Caco-2 (cell line): ENCODE measurements at regions not wholly inside any gene's neighbourhood (a gene's known extent, or its start where the extent isn't known, plus 50 kb on each side); places are given as distances from the start of the nearest gene placed in this dataset.

Source experiments
- BruUV-seq: library from RNA; stranded (reverse); fragments of 400-500 nt; replicated peaks from 2 replicates; lab custom pipeline; 2021; lab: Mats Ljungman, UMichigan
- CTCF ChIA-PET: fragments of 300-600 bp; sonication (Branson Sonifier 250); formaldehyde crosslinking; loops from one replicate; lab custom pipeline; 2022; ENCODE audit warnings: antibody characterized with exemption; lab: Charles Lee
- POLR2A ChIA-PET: fragments of 300-600 bp; sonication (Branson Sonifier 250); formaldehyde crosslinking; loops from one replicate; lab custom pipeline; 2022; ENCODE audit warnings: antibody characterized with exemption; lab: Charles Lee
- DNase-seq, 2 experiments: peaks; one replicate each; pipeline versions ENCODE4 v3.0.0 to v3.0.0-alpha.2; 2020 to 2022
- H3K27me3 ChIP-seq: replicated peaks from 2 replicates; pipeline ENCODE4 v1.6.0; 2011; ENCODE audit warnings: low read length; ENCODE audit not compliant: control insufficient read depth, insufficient read depth
- H3K36me3 ChIP-seq: 2 replicates; pipeline ENCODE4 v1.5.1; 2011; ENCODE audit warnings: low read length; ENCODE audit not compliant: control insufficient read depth, insufficient read depth
- H3K4me1 ChIP-seq: fragments of 250-450 bp; sonication (Bioruptor Pico); 2 replicates; pipeline ENCODE4 v1.5.1; 2020; ENCODE audit warnings: mild to moderate bottlenecking
- H3K4me3 ChIP-seq: 2 replicates; pipeline ENCODE4 v1.5.1; 2011; ENCODE audit warnings: low read depth, mild to moderate bottlenecking, control low read depth, low read length
- H3K9me3 ChIP-seq: fragments of 250-450 bp; sonication (Bioruptor Pico); 2 replicates; pipeline ENCODE4 v1.5.1; 2020; ENCODE audit warnings: mild to moderate bottlenecking, moderate library complexity
- H3K27ac Mint-ChIP-seq: one replicate; pipeline ENCODE4 v1.8.0; 2022; ENCODE audit warnings: mixed read lengths; ENCODE audit not compliant: unreplicated experiment
- H3K27me3 Mint-ChIP-seq: one replicate; pipeline ENCODE4 v1.8.0; 2022; ENCODE audit warnings: mixed read lengths; ENCODE audit not compliant: insufficient read depth, unreplicated experiment
- H3K36me3 Mint-ChIP-seq: one replicate; pipeline ENCODE4 v1.8.0; 2022; ENCODE audit warnings: mild to moderate bottlenecking, mixed read lengths; ENCODE audit not compliant: insufficient read depth, unreplicated experiment
- H3K4me1 Mint-ChIP-seq: one replicate; pipeline ENCODE4 v1.8.0; 2022; ENCODE audit warnings: low read depth, mixed read lengths; ENCODE audit not compliant: unreplicated experiment
- H3K4me3 Mint-ChIP-seq: one replicate; pipeline ENCODE4 v1.8.0; 2022; ENCODE audit warnings: mild to moderate bottlenecking, moderate library complexity, mixed read lengths; ENCODE audit not compliant: unreplicated experiment
- H3K9me3 Mint-ChIP-seq: one replicate; pipeline ENCODE4 v1.8.0; 2022; ENCODE audit warnings: mixed read lengths; ENCODE audit not compliant: unreplicated experiment
- CTCF ChIP-seq, 2 experiments: fragments of 200-600 bp in 1 of 2; IDR thresholded peaks; 1 replicate in 1 of 2; 2 replicates in 1 of 2; pipeline versions ENCODE4 v1.5.1 to v1.8.0; 2011 to 2022; ENCODE audit warnings: antibody characterized with exemption in 1 of 2, control low read depth in 1 of 2, inconsistent platforms in 1 of 2, low read depth in 1 of 2, low read length in 1 of 2, mild to moderate bottlenecking in 1 of 2, moderate library complexity in 1 of 2; ENCODE audit not compliant: insufficient read depth in 1 of 2, severe bottlenecking in 1 of 2, unreplicated experiment in 1 of 2
- intact Hi-C: fragments of 100-400 bp; cut with micrococcal nuclease; formaldehyde crosslinking; loops from one replicate; pipeline ENCODE4 v1.10.0; 2022; ENCODE audit not compliant: unreplicated experiment

- no peak overlapping the region for H3K4me3 Mint-ChIP-seq
- ChIA-PET POLR2A (no interaction called here), CTCF (no interaction called here)
- Histone ChIP-seq H3K4me1 (peaks cover 12% of the 10 kb centered on the region), H3K36me3 (no peaks in the 10 kb centered on the region), H3K9me3 (no peaks in the 10 kb centered on the region), H3K4me3 (no peak overlapping the region), H3K27me3 (no peaks in the 10 kb centered on the region; the same call in 1 of the 2 replicates)
- no peaks in the 10 kb centered on the region for H3K36me3 Mint-ChIP-seq
- intact Hi-C loops = no loop called here
- H3K27me3 Mint-ChIP-seq = no peaks in the 10 kb centered on the region
- DNase-seq = no peak
- no TSS peak for BruUV-seq
- TF ChIP-seq CTCF (IDR thresholded peaks at IDR 0.05; ENCODE audit: insufficient read depth in 1 of 2, low read depth in 1 of 2, low read length in 1 of 2, severe bottlenecking in 1 of 2, unreplicated experiment in 1 of 2) = no peak
- no peaks in the 10 kb centered on the region for H3K9me3 Mint-ChIP-seq
- H3K27ac Mint-ChIP-seq = no peak overlapping the region
- peaks cover 20% of the 10 kb centered on the region for H3K4me1 Mint-ChIP-seq
Measured at GRCh38 chr1:22291057-22291456, 148.2 kb upstream of the WNT4 start.

DNA sequence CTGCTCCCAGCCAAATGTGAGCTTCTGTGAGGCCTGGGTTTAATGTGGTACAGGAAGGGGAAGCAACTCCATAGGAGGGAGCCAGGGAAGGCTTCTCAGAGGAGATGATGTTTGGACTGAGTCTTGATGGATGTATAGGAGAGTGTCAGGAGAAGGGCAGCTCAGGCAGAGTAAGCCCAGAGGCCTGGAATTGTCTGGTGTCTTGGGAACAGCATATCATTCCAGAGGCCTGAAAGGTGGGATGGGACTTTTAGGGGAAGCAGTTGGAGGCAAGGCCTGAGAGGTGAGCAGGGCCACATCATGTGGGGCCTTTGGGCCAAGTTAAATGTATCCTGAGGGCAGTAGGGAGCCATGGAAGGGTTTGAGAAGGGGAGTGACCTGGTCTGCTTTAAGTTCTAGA, 148.6 kb upstream of the WNT4 start:
- no TSS peak for BruUV-seq

DNA sequence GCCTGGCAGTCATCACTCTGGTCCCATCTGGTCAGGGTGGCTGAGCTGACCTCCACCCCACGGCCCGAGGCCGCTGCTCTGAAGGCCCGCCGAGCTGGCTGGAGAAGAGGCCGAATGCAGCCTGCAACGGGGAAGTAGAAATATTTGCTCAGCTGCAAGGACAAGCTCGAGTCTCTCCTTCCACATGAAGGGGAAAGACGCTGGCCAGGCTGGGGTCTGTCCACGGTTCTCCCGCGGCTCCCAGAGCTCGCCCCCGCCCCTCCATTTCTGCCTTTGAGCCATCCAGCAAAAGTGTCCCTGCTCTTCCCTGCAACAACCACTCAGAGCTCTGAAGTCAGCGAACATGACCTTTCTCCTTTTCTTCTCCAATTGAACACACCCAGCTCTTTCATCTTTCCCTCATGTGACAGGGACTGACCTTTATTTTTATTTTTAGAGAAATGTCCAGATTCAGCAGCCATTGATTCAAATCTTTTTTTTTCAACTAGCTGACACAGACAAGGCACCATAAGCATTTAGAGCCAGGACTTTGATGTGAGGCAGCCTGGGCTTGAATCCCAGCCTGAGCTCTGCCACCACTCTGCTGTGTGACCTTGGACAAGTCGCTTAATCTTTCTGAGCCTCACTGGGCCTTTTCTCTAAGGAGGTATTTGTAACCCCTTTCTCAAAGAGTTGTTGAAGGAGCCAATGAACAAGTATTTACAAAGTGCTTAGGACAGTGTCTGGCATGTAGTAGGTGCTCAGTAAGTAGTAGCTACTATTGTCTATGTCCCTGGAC, 149.3 kb upstream of the WNT4 start:
- Mint-ChIP-seq H3K27ac (no peak overlapping the region), H3K4me1 (peaks cover 20% of the 10 kb centered on the region), H3K9me3 (no peaks in the 10 kb centered on the region), H3K27me3 (no peaks in the 10 kb centered on the region), H3K4me3 (no peak overlapping the region), H3K36me3 (no peaks in the 10 kb centered on the region)
- Histone ChIP-seq H3K9me3 (no peaks in the 10 kb centered on the region), H3K27me3 (no peaks in the 10 kb centered on the region; the same call in 1 of the 2 replicates), H3K4me3 (no peak overlapping the region), H3K36me3 (no peaks in the 10 kb centered on the region), H3K4me1 (peaks cover 12% of the 10 kb centered on the region)
- DNase-seq = no peak
- no TSS peak for BruUV-seq
- POLR2A ChIA-PET = no interaction called here
- TF ChIP-seq CTCF (IDR thresholded peaks at IDR 0.05; ENCODE audit: insufficient read depth in 1 of 2, low read depth in 1 of 2, low read length in 1 of 2, severe bottlenecking in 1 of 2, unreplicated experiment in 1 of 2) = no peak
- CTCF ChIA-PET = no interaction called here
- intact Hi-C loops = no loop called here

More for the DNA sequence above, 148.6 kb upstream of the WNT4 start:
- no peak overlapping the region for H3K4me3 ChIP-seq
- DNase-seq = no peak
- H3K27me3 Mint-ChIP-seq = no peaks in the 10 kb centered on the region
- no peaks in the 10 kb centered on the region for H3K36me3 Mint-ChIP-seq
- no peak for TF ChIP-seq CTCF (IDR thresholded peaks at IDR 0.05; ENCODE audit: insufficient read depth in 1 of 2, low read depth in 1 of 2, low read length in 1 of 2, severe bottlenecking in 1 of 2, unreplicated experiment in 1 of 2)
- CTCF ChIA-PET = no interaction called here
- no peaks in the 10 kb centered on the region for H3K9me3 Mint-ChIP-seq
- no peak overlapping the region for H3K27ac Mint-ChIP-seq
- POLR2A ChIA-PET = no interaction called here
- H3K36me3 ChIP-seq = no peaks in the 10 kb centered on the region
- no peak overlapping the region for H3K4me3 Mint-ChIP-seq
- H3K27me3 ChIP-seq = no peaks in the 10 kb centered on the region; the same call in 1 of the 2 replicates
- H3K4me1 ChIP-seq = peaks cover 12% of the 10 kb centered on the region
- peaks cover 20% of the 10 kb centered on the region for H3K4me1 Mint-ChIP-seq
- no peaks in the 10 kb centered on the region for H3K9me3 ChIP-seq
- intact Hi-C loops = no loop called here
